ENCODE measurements at regions not wholly inside any gene's neighbourhood (a gene's known extent, or its start where the extent isn't known, plus 50 kb on each side); places are given as distances from the start of the nearest gene placed in this dataset.
"Not testable (repeated sequence)": the region's sequence is repeated elsewhere in the genome, so short reads cannot be mapped to it uniquely, and the experiment has no call there.

- not testable (repeated sequence) for DNase-seq, H3K4me3 Mint-ChIP-seq, H3K27ac Mint-ChIP-seq
These were observed 995.0 kb upstream of the LCORL start for GRCh38 chr4:19016550-19016949.

GRCh38 chr4:19014594-19014993 lies 993.0 kb upstream of the LCORL start:
- no peak for ATAC-seq (replicated peaks)
- peaks cover 6 to 8% of the 10 kb centered on the region in 2 donors for H3K9me3 Mint-ChIP-seq
- H3K4me3 Mint-ChIP-seq: no peak overlapping the region
- H3K4me1 Mint-ChIP-seq (ENCODE audit: low read depth in 2 of 2): no peaks in the 10 kb centered on the region
- H3K27me3 Mint-ChIP-seq: no peaks in the 10 kb centered on the region
- H3K27ac Mint-ChIP-seq: no peak overlapping the region
- no peaks in the 10 kb centered on the region for H3K36me3 Mint-ChIP-seq (ENCODE audit: insufficient read depth)
- DNase-seq: no peak

More at GRCh38 chr4:19016550-19016949, 995.0 kb upstream of the LCORL start:
- H3K36me3 Mint-ChIP-seq (ENCODE audit: insufficient read depth); H3K27me3 Mint-ChIP-seq; H3K4me1 Mint-ChIP-seq (ENCODE audit: low read depth in 2 of 2); ATAC-seq (replicated peaks): not testable (repeated sequence)
- H3K9me3 Mint-ChIP-seq: peaks cover 6 to 15% of the 10 kb centered on the region in 2 donors

GRCh38 chr4:19010761-19011160 lies 989.2 kb upstream of the LCORL start:
- no peak for ATAC-seq (replicated peaks)

GRCh38 chr4:19009881-19010280 lies 988.3 kb upstream of the LCORL start:
- no peaks in the 10 kb centered on the region for H3K36me3 Mint-ChIP-seq (ENCODE audit: insufficient read depth)

More at GRCh38 chr4:19010761-19011160, 989.2 kb upstream of the LCORL start:
- no peak overlapping the region for H3K27ac Mint-ChIP-seq
- H3K27me3 Mint-ChIP-seq: no peaks in the 10 kb centered on the region
- H3K4me1 Mint-ChIP-seq (ENCODE audit: low read depth in 2 of 2): no peaks in the 10 kb centered on the region
- H3K4me3 Mint-ChIP-seq: no peak overlapping the region
- H3K36me3 Mint-ChIP-seq (ENCODE audit: insufficient read depth): no peaks in the 10 kb centered on the region
- H3K9me3 Mint-ChIP-seq: peaks cover 3 to 6% of the 10 kb centered on the region in 2 donors
- DNase-seq: no peak

GRCh38 chr4:19005211-19005610 lies 983.7 kb upstream of the LCORL start:
- ATAC-seq (replicated peaks) (no peak), DNase-seq (no peak)
- Mint-ChIP-seq H3K36me3 (ENCODE audit: insufficient read depth) (no peaks in the 10 kb centered on the region), H3K27ac (no peak overlapping the region), H3K9me3 (peaks cover 13 to 22% of the 10 kb centered on the region in 2 donors), H3K4me3 (no peak overlapping the region), H3K4me1 (ENCODE audit: low read depth in 2 of 2) (no peaks in the 10 kb centered on the region), H3K27me3 (no peaks in the 10 kb centered on the region)

More at GRCh38 chr4:19009881-19010280, 988.3 kb upstream of the LCORL start:
- Mint-ChIP-seq H3K27ac (no peak overlapping the region), H3K9me3 (peaks cover 6 to 7% of the 10 kb centered on the region in 2 donors), H3K4me3 (no peak overlapping the region), H3K4me1 (ENCODE audit: low read depth in 2 of 2) (no peaks in the 10 kb centered on the region), H3K27me3 (no peaks in the 10 kb centered on the region)
- ATAC-seq (replicated peaks) (no peak), DNase-seq (no peak)

- no peaks in the 10 kb centered on the region for H3K27me3 Mint-ChIP-seq
- H3K4me1 Mint-ChIP-seq (ENCODE audit: low read depth in 2 of 2): no peaks in the 10 kb centered on the region
- no peaks in the 10 kb centered on the region for H3K36me3 Mint-ChIP-seq (ENCODE audit: insufficient read depth)
- H3K9me3 Mint-ChIP-seq: peaks cover 15 to 24% of the 10 kb centered on the region in 2 donors
- ATAC-seq (replicated peaks) (no peak), DNase-seq (no peak)
- H3K4me3 Mint-ChIP-seq: no peak overlapping the region
- no peak overlapping the region for H3K27ac Mint-ChIP-seq
These were observed 980.6 kb upstream of the LCORL start for GRCh38 chr4:19002170-19002569.

GRCh38 chr4:18999595-18999994 lies 978.0 kb upstream of the LCORL start:
- no peak for DNase-seq
- H3K36me3 Mint-ChIP-seq (ENCODE audit: insufficient read depth): no peaks in the 10 kb centered on the region
- no peaks in the 10 kb centered on the region for H3K27me3 Mint-ChIP-seq
- H3K4me1 Mint-ChIP-seq (ENCODE audit: low read depth in 2 of 2): no peaks in the 10 kb centered on the region
- no peak overlapping the region for H3K27ac Mint-ChIP-seq
- no peak for ATAC-seq (replicated peaks)
- peaks cover 11 to 23% of the 10 kb centered on the region in 2 donors for H3K9me3 Mint-ChIP-seq
- no peak overlapping the region for H3K4me3 Mint-ChIP-seq

- no peak overlapping the region for H3K27ac Mint-ChIP-seq
- no peaks in the 10 kb centered on the region for H3K27me3 Mint-ChIP-seq
- H3K36me3 Mint-ChIP-seq (ENCODE audit: insufficient read depth): no peaks in the 10 kb centered on the region
- ATAC-seq (replicated peaks) (no peak), DNase-seq (no peak)
- no peaks in the 10 kb centered on the region for H3K4me1 Mint-ChIP-seq (ENCODE audit: low read depth in 2 of 2)
- peaks cover 6 to 9% of the 10 kb centered on the region in 2 donors for H3K9me3 Mint-ChIP-seq
- H3K4me3 Mint-ChIP-seq: no peak overlapping the region
These were observed 959.7 kb upstream of the LCORL start for GRCh38 chr4:18981234-18981615.

- ATAC-seq (replicated peaks): no peak
- Mint-ChIP-seq H3K27me3 (no peaks in the 10 kb centered on the region), H3K36me3 (ENCODE audit: insufficient read depth) (no peaks in the 10 kb centered on the region), H3K4me3 (no peak overlapping the region), H3K9me3 (peaks cover 6 to 9% of the 10 kb centered on the region in 2 donors), H3K4me1 (ENCODE audit: low read depth in 2 of 2) (no peaks in the 10 kb centered on the region), H3K27ac (no peak overlapping the region)
- no peak for DNase-seq
These were observed 959.1 kb upstream of the LCORL start for GRCh38 chr4:18980516-18981233.

GRCh38 chr4:18976884-18977283 lies 955.3 kb upstream of the LCORL start:
- no peaks in the 10 kb centered on the region for H3K4me1 Mint-ChIP-seq (ENCODE audit: low read depth in 2 of 2)
- DNase-seq: no peak
- H3K27ac Mint-ChIP-seq: no peak overlapping the region
- H3K36me3 Mint-ChIP-seq (ENCODE audit: insufficient read depth): no peaks in the 10 kb centered on the region
- no peak for ATAC-seq (replicated peaks)
- no peaks in the 10 kb centered on the region for H3K27me3 Mint-ChIP-seq
- peaks cover 2 to 9% of the 10 kb centered on the region in 2 donors for H3K9me3 Mint-ChIP-seq
- no peak overlapping the region for H3K4me3 Mint-ChIP-seq

GRCh38 chr4:18975916-18976808 lies 954.6 kb upstream of the LCORL start:
- Mint-ChIP-seq H3K4me3 (no peak overlapping the region), H3K9me3 (peaks cover 2 to 8% of the 10 kb centered on the region in 2 donors), H3K27ac (no peak overlapping the region), H3K36me3 (ENCODE audit: insufficient read depth) (no peaks in the 10 kb centered on the region), H3K4me1 (ENCODE audit: low read depth in 2 of 2) (no peaks in the 10 kb centered on the region), H3K27me3 (no peaks in the 10 kb centered on the region)
- DNase-seq: no peak
- no peak for ATAC-seq (replicated peaks)

GRCh38 chr4:18973296-18973695 lies 951.7 kb upstream of the LCORL start:
- no peak overlapping the region for H3K4me3 Mint-ChIP-seq
- ATAC-seq (replicated peaks): no peak
- H3K4me1 Mint-ChIP-seq (ENCODE audit: low read depth in 2 of 2): no peaks in the 10 kb centered on the region
- no peaks in the 10 kb centered on the region for H3K36me3 Mint-ChIP-seq (ENCODE audit: insufficient read depth)
- H3K27me3 Mint-ChIP-seq: no peaks in the 10 kb centered on the region
- H3K9me3 Mint-ChIP-seq: peaks cover 0 to 2% of the 10 kb centered on the region in 2 donors
- H3K27ac Mint-ChIP-seq: no peak overlapping the region
- no peak for DNase-seq

- Mint-ChIP-seq H3K27me3 (no peaks in the 10 kb centered on the region), H3K9me3 (peaks cover 2 to 11% of the 10 kb centered on the region in 2 donors), H3K27ac (no peak overlapping the region), H3K4me3 (no peak overlapping the region), H3K36me3 (ENCODE audit: insufficient read depth) (no peaks in the 10 kb centered on the region), H3K4me1 (ENCODE audit: low read depth in 2 of 2) (no peaks in the 10 kb centered on the region)
- ATAC-seq (replicated peaks): no peak
- DNase-seq: no peak
These were observed 940.3 kb upstream of the LCORL start for GRCh38 chr4:18961879-18962278.

- no peak for ATAC-seq (replicated peaks)
- H3K36me3 Mint-ChIP-seq (ENCODE audit: insufficient read depth): no peaks in the 10 kb centered on the region
- H3K4me1 Mint-ChIP-seq (ENCODE audit: low read depth in 2 of 2): no peaks in the 10 kb centered on the region
- H3K4me3 Mint-ChIP-seq: no peak overlapping the region
- H3K9me3 Mint-ChIP-seq: peaks cover 2 to 11% of the 10 kb centered on the region in 2 donors
- no peaks in the 10 kb centered on the region for H3K27me3 Mint-ChIP-seq
- H3K27ac Mint-ChIP-seq: no peak overlapping the region
- no peak for DNase-seq
These were observed 939.7 kb upstream of the LCORL start for GRCh38 chr4:18961266-18961665.

All from effector memory CD8-positive, alpha-beta T cell (primary cell).